ENCODE measurements at regions not wholly inside any gene's neighbourhood (a gene's known extent, or its start where the extent isn't known, plus 50 kb on each side); places are given as distances from the start of the nearest gene placed in this dataset.
"Not testable (repeated sequence)": the region's sequence is repeated elsewhere in the genome, so short reads cannot be mapped to it uniquely, and the experiment has no call there.

DNA sequence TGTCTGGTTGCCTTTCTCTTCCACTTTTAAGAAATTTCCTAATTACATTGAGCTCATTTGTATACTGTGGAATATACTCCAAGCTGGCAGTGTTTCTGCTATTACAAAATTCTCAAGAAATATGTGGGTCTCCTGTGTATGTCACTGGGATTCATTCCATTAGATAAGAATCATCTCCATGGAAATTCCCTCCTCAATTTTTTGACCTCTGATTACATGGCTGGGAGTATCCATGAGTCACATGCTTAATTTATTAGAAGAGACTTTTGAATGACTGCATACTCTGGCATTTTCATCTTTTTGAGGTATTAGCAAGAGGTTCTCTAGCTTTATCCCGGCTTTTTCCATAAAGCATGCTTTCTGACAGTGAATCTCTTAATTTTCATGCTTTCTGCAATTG lies 665.5 kb upstream of the CNTNAP5 start:
- no peak for DNase-seq

DNA sequence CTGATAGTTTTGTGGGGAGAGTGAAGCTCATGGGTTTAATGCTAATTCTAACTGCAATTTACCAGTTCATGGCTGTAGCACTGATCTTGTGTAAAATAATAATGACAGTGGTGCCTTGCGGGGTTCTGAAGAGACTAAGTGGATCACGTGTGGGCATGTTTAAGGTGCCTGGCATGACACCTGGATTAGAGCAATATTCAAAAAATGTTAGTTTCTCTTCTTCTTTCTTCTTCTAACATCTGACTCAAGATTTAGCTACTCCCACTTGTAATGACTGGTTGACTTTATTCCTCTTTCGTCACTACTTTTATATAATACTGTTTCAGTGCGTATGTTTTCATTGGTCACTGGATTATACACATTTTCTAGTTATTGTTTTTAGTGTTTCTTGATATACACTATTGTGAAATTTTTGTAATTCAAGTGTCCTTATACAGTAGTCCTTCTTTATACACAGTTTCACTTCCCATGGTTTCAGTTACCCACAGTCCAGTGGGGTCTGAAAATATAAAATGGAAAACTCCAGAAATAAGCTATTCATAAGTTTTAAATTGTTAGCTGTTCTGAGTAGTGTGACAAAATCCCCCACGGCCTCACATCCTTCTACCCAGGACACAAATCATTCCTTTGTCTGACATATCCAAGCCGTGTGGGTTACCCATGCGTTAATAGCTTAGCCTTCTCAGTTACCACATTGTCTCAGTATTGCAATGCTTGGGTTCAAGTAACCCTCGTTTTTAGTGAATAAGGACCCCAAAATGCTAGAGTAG lies 662.2 kb upstream of the CNTNAP5 start:
- DNase-seq: no peak

DNA sequence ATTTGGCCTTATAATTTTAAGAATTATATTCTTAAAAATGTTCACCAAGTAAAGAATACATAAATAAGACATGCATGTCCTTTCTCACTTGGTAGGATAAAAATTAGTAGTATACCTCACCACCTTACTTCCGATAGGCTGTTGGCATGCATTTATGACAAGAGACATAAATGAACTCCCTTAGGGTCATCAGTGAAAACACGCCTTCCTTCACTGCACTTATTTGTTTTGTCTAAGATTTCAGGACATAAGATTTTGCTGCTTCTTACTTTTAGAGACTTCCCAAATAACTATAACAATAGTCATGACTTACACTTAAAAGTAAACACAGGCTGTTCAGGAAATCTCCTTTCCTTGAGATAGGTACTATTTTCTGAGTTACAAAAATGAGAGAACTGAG lies 661.3 kb upstream of the CNTNAP5 start:
- no peak for DNase-seq

DNA sequence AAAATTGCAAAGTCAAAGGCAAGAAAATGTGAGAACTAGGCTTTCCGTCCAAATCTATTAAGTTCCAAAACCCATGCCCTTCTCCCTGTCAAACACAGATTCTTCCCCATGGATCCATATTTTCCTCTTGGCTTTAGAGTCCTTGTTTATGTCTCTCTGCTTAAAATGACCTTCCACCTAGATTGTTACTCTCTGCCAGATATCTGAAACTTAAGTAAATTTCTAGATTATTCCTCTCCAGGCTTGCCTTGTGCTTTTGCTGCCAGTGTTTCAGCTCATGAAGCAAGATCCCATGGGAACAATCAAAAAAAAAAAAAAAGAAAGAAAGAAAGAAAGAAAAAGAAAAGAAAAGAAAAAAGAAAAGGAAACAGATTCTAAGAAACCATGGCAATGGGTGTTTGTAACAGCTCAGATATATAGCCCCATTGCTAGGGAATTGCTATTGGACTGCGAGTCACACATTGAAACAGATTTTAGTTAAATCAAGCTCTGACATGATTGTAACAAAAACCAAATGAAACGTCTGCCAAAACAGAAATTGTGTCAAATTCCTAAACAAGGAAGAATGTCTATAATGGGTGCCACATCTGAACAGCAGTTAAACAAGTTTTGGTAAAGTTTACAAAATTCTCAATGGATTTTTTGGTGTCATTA lies 660.7 kb upstream of the CNTNAP5 start:
- DNase-seq: no peak

- no peak for DNase-seq
Observed at GRCh38 chr2:123366239-123366837, 658.7 kb upstream of the CNTNAP5 start.

DNA sequence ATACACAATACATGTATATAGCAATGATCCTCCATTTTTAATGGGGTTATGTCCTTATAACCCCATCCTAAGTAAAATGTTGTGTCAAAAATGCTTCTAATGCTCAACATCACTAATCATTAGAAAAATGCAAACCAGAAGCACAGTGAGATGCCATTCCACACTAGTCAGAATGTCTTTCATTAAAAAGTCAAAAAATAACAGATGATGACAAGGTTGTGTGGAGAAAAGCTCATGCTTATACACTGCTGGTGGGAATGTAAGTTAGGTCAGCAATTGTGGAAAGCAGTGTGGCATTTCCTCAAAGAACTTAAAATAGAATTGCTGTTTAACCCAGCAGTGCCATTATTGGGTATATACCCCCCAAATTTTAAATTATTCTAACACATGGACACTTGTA lies 654.9 kb upstream of the CNTNAP5 start:
- DNase-seq: no peak

DNA sequence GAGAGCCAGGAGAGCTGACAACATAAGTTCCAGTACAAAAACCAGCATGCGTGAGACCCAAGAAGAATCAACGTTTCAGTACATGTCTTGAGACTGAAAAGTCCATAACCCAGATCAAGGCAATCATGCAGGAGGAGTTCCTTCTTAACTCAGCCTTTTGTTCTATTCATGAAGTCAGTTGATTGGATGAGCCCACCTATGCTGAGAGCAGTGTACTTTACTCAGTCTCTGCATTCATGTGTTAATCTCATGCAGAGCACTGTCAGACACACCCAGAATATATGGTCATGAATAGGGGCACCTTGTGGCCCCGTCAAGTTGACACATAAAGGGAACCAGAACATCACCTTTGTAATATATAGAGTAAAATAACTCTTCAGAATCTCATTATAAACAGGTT lies 653.6 kb upstream of the CNTNAP5 start:
- no peak for DNase-seq

DNA sequence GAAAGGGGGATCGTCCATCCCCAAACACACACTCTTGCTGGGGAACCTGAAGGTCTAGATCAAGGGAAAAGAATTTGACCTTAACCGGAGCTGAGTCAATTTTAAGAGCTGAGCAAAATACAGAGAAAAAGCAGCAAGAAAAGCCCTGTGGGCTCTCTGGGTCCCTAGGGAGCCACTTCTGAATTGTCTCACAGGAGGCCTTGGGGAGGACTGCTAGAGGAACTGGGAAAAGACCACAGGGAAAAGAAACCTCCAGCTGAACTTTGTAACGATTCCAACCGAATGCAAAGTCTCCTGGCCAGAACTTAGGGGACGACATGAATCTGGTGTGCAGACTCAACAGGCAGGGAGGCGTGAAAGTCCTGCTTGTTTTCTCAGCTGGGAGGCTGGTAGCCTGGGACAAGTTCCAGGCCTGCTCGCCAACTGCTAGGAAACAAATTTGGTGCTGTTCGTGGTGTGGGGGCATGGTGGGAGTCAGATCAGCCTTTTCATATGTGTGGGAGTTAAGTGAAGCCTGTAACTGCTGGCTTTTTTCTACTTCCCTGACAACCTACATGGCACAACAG lies 644.6 kb upstream of the CNTNAP5 start:
- no peak for DNase-seq

- DNase-seq: no peak
Observed at GRCh38 chr2:123415678-123416077, 609.4 kb upstream of the CNTNAP5 start.

GRCh38 chr2:123419976-123420375 lies 605.1 kb upstream of the CNTNAP5 start:
- no peak for DNase-seq

DNA sequence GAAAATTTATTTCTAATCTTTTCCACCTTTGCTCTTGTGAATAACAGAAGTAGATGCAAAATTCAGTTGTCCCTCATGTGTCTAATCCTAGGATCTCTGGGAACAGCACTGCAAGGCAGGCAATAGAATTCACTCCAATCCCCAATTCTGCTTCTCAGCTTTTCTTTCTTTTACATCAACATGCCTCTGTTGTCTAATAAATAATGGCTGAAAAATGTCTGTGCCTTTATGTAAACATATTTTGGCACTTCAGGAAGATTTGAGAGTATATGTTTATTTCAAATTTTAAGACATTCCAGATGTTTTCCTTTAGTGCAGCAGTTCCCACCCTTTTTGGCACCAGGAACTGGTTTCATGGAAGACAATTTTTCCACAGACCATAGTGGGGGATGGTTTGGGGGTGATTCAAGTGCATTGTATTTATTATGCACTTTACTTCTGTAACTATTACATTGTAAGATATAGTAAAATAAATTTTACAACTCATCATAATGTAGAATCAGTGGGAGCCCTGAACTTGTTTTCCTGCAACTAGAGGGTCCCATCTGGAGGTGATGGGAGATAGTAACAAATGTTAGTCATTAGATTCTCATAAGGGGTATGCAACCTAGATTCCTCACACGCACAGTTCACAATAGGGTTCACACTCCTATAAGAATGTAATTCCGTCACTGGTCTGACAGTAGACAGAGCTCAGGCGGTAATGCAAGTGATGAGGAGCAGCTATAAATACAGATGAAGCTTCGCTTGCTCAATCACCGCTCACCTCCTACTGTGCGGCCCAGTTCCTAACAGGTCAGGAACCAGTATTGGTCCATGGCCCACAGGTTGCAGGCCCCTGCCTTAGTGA lies 590.3 kb upstream of the CNTNAP5 start:
- no peak for DNase-seq

- DNase-seq: no peak
Observed at GRCh38 chr2:123438251-123438650, 586.8 kb upstream of the CNTNAP5 start.

DNA sequence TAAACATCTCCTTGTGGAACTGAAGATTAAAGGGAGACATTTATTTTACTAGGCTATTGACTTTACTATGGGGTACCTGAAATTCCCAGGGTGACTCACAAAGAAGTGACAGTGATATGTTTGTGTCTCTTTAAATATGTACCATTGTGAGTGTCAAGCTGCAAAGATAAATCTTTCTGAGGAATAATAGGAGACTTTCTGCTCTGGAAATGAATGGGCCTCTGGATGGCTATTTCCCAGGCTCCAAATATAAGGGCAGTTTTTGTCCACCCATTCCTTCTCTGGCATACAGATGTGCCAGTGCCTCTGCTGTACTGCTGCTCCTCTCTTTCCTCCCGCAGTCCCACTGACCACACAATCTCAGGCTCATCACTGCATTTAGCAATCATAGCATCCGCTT lies 586.4 kb upstream of the CNTNAP5 start:
- no peak for DNase-seq

- DNase-seq: no peak
Observed at GRCh38 chr2:123448801-123449200, 576.3 kb upstream of the CNTNAP5 start.

- no peak for DNase-seq
Observed at GRCh38 chr2:123451542-123451941, 573.5 kb upstream of the CNTNAP5 start.

GRCh38 chr2:123453046-123453700 lies 571.9 kb upstream of the CNTNAP5 start:
- DNase-seq: no peak

GRCh38 chr2:123453772-123454171 lies 571.3 kb upstream of the CNTNAP5 start:
- no peak for DNase-seq

DNA sequence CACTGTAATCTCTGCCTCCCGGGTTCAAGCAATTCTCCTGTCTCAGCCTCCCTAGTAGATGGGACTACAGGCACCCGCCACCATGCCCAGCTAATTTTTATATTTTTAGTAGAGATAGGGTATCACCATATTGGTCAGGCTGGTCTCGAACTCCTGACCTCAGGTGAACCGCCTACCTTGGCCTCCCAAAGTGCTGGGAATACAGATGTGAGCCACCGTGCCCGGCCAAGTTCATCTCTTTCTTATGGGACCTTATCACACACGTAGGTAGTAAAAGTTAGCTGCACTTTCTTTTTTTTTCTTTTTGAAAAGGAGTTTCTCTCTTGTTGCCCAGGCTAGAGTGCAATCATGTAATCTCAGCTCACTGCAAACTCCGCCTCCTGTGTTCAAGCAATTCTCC lies 569.9 kb upstream of the CNTNAP5 start:
- DNase-seq: not testable (repeated sequence)

DNA sequence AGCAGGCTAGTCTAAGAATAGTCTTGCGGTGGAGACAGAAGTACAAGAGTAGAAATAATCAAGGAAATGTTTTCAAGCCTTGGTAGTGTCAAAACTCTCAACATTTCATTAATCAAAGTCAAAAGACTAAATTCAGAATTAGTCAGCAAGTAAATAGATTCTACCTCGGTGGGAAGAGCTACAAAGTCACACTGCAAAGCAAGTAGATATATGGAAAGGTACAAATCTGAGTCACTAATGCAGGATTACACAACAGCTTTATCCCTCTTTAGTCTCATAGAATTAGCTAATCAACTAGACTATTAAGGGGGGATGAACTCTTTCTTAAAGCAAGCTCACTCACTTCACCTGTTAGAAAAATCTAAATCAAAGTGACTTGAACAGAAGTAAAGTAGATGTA lies 568.7 kb upstream of the CNTNAP5 start:
- no peak for DNase-seq

DNA sequence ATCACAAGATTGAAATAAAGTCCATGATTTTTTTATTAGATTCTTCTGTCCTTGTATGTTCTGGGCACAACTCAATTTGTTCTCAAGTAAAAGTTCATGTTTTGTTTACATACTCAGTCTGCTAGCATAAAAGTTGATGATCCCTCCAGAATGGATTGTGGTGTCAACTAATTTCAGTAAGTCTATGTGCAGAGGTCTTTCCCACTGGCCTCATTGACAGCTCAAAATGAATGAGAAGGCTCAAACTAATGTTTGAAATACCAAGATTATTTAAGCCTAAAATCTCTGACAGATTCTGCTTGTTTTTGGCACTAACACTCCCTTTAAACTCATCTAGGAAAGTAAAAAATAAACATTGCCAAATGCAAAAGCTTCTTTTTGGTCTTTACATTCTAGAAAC lies 561.2 kb upstream of the CNTNAP5 start:
- DNase-seq: no peak

DNA sequence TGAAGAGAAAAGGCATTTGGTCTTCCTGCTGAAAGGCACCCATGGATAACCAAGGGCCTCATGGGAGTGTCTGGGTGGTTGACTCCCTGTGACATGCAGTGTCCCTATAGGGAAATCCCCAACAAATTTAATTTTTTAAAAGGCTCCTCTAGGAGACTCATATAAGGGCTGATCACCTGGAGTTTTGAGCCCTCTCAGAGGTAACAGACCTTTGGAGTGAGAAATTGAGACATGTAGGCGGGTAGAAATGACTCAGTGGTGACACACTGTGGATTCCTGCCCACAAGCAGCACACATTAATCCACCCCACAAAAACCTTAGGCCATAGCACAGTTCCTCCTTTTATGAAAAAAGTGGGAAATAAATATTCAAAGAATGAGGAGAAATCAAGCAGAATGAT lies 557.0 kb upstream of the CNTNAP5 start:
- no peak for DNase-seq

DNA sequence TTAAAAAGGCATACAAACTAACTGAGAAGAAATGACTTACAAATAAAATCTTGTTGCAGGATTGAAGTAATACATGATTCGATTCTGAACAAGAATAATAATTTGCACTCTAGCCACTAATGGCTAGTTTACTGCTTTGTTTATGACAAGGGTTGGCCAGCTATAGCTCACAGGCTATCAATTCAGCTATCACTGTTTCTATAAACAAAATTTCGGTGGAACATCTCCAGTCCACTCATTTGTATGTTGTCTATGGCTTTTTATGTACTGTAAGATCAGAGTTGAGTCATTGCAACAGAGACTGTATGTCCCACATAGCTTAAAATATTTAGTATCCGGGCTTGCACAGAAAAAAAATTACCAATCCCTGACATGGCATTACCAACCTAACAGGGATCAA lies 543.7 kb upstream of the CNTNAP5 start:
- no peak for DNase-seq

- no peak for DNase-seq
Observed at GRCh38 chr2:123485056-123485455, 540.0 kb upstream of the CNTNAP5 start.
